NCI-H1436 (cell line): ENCODE measurements at regions not wholly inside any gene's neighbourhood (a gene's known extent, or its start where the extent isn't known, plus 50 kb on each side); places are given as distances from the start of the nearest gene placed in this dataset.

Experiments used
- DNase-seq: peaks from one replicate; lab custom pipeline; 2025; lab: John Stamatoyannopoulos, UW

DNA sequence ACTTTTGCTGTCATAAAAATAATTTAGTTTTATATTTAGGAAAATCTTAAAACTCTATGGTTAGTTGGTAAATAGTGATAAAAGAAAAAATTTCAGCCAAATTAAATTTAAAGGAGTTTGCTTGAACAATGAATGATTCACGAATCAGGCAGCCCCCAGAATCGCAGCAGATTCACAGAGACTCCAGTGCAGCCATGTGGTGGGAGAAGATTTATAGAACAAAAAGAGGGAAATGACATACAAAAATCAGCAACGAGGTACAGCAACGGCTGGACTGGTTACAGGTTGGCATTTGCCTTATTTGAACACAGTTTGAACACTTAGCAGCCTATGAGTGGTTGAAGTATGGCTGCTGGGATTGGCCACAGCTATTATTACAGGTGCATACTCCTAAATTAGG, 96.4 kb upstream of the MYCBP2 start:
- DNase-seq = no peak

DNA sequence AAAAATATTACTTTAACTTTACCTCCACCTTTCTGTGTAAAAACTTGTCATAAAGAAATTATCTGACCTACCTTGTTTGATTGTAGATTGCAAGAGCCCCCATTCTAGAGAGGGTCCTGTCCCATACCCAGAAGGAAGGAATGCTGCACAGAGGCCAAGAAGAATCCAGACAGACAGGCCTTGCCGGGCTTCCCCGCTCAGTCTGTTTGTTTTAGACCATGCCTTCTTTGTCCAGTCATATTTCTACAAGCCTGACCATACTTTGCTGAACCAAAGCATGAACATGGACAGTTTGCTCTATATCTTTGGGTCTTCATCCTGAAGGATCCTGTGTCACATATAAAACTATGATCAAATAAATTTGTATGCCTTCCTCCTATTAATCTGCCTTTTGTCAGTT, 95.8 kb upstream of the MYCBP2 start:
- no peak for DNase-seq

DNA sequence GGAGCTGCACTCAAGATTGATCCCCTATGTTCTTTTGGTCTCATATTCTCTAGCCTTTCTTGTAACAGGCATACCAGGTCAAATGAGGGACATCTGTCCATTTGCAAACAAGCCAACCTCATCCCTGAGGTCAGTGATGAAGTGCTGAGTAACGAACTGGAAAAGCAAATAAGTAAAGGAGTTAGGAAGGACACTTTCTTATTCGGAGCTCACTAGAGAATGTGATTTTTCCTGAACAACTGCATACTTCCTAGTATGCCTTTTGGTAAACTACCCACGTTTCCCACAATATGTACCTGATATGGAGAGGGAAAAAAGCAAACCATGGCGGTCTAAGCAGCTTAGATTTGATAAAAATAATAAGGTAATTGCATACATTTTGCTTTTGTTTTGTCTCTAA, 91.0 kb upstream of the MYCBP2 start:
- no peak for DNase-seq

DNA sequence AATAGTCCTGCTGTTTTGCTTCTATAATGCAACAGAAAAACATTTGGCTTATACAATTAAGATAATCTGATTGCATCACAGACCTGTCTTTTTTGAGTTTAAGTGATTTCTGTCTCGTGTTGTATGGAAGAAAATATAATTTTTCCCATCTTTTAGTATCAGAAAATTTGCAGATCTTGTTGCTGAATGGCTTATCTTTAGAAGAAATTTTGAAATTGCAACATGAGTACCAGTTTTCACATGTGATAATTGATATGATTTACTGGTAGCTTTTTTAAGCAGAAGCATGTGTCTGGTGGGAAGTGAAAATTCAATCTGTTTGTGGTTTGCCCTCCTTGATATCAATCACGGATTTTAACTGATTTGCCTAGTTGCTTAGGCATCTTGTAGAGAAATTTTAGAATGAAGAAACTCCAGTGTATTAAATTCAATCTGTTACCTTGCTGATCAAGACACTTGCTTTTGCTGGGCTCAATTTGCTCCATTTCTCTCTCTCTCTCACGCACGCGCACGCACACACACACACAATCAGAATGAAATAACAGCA, 89.8 kb upstream of the MYCBP2 start:
- no peak for DNase-seq

DNA sequence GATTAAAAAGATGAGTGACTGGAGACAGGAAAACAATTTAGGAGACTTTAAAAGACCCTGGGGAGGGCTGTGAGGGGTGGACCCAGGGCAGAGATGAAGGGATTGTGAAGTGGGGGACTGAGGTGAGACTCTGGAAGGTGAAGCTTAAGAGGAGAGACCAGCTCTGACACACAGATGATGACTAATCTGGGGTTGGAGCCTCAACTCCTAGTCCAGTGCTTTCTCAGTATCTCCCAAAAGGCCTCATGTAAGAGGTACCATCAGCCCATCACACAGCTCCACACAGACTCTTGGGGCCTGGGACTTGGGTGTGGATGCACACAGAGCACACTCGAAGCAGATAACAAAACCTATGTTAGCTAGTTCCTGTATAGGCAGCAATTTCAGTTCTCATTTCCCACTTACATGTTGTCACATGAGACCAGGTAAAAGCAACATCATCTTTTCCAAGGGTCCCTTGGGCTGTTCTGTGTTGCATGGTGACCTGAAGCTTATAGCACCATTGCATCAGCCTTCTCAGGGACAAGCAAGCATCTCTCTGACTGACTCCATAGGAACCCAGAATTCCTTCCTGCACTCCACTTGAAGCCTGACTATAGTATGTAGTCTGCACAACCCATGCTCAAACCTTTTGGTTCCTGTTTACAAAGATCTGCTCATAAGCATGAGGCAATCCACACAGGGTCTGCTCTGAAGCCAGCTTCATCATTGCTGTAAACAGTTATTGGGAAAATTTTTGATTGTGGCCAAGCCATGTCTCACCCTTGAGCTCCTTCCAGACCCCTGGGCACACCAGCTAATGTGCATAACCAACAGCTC, 88.6 kb upstream of the MYCBP2 start:
- no peak for DNase-seq

DNA sequence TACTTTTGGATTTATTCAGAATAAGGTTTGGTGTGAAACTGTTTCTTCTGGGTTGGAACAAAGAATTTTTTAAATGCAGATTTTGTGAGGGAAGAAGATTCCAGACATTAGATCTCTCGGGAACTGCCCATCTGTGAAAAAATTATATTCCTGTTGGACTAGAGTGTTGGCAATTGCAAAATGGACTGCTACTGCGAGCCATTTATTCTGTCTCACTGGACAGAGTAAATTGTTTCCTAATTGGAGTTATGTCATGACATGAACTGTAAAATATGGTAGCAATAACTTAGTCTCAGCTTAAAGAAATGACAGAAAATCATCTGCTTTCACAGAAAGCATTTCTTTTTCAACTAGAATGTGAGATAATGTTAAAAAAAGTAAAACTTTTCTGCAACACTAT, 86.0 kb upstream of the MYCBP2 start:
- DNase-seq = no peak

DNA sequence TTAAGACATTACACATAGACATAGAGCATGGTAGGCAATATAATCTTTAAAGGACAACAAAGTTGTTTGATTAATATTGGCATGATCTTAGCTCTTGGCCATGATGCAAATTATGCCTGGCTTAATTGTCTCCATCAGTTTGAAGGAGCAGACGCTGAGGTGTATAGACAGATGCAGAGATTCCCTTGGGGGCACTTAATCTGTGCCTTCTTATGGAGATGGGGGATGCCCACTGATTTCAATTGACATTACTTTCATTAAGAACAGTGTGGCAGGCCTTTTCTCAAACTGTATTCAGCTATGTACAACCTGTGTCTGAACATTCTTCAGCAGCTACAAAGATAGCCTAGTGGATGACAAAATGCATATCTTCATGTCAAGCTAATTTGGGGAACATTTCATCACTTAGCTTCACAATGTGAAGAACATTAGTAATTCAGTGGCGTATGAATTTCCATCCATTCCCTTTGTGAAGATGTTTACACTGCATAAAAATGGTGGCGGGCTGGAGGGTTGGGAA, 85.3 kb upstream of the MYCBP2 start:
- DNase-seq = no peak

DNA sequence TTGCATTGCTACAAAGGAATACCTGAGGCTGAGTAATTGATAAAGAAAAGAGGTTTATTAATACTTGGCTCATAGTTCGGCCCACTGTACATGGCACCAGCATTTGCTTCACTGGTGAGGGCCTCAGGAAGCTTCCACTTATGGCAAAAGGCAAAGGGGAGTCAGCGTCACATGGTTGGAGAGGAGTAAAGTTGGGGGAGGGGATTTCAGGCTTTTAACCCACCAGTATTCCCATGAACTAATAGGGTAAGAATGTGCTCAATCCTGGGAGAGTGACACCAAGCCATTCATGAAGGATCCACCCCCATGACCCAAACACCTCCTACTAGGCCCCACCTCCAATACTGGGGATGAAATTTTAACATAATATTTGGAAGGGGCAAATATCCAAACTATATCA, 82.5 kb upstream of the MYCBP2 start:
- no peak for DNase-seq

DNA sequence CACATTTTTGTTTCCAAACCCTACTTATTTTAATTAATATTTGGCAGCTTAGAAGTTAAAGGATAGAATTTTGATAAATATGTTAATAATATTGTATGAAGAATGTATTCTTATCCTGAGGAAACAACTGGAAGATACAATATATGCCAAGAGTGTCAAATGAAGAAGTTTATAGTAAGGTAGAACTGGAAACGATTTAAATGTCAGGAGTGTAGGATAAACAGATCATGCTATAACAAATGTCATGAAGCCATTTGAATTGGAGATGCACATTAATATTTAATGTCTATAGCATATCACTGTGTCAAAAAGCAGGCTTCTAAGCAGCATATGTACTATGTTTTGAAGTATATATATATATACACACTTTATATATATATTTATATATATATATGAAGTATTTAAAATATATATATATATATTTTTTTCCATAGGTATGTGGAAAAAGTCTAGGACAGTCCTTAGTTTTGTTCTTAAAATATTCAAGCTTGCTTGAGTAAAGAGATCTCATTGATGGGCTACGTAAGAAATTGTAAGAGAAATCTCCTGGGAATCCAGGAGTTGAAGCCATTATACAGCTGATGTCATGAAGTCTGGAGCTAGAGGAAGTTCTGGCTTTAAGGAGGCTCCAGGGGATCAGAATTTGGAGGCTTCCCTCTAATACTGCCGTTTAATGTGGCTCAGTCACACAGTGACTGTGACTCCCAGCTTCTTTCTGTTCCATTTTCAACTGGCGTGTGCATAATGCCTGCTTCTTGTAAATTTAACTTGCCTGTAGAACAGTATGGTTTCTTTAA, 79.9 kb upstream of the MYCBP2 start:
- DNase-seq = no peak

DNA sequence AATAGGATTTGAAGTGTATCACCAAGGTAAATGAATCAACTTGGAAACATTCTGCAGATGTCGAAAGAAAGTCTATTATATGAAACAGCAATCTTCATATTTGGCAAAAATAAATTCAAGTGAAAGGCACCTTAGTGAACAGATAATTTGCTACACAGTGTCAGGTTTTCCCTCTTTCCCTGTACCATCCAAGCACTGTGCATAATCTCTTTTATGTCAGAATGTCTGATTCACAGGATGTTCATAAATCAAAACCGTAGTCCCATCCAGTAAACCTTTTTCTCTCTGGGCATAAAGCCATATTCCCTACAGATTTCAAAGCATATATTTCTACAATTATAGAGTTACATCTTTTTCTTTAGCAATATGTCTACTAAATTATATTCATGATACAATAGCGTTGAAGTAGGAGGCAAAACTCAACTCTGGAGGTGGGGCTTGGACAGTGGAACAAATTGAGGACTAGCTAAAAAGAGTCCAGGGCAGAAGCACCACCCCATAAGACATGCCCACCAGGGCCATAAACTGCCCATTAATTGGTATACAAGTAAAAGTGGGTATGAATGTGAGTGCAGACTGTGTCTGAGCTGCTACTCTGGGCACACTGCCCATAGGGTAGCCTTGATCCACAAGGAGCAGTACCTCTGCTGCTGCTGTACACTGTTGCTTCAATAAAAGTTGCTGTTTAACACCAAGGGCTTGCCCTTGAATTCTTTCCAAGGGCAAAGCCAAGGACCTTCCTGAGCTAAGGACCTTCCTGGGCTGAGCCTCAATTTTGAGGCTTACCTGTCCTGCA, 72.1 kb upstream of the MYCBP2 start:
- no peak for DNase-seq

DNA sequence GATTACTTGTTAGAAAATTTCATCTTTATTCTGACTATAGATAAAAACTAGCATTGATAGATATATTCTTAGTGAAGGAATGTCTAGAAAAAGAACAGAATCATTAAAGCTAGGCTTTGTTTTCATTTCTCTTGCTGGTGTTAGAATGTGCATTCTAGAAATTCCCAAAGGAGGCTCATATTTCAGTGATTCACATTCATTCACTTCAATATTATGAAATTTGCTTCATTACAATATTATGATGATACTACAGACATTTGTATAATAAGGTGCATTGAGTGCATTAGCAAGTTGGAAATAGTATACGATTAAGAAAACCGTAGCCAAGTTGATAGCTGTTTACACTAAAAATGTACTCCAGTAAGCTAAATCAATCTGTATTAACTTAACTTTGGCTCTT, 70.7 kb upstream of the MYCBP2 start:
- DNase-seq = no peak

DNA sequence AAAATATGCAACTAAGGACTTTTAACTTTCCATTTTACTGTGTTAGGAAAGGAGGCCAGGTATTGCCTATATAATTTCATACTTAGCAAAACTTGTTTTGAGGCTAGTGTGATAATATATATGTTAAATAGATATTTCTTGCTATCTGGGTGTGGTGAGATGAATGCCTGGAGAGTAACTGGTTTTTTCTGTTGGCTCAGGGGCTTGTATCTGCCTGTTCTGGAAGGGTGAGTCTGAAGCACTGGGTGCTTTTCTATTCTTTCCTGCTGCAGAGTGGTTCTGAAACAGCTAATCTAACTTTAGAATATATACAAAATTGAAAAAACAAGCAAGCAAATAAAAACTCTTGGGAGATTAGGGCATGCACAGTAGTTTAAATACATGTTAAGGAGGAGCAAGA, 64.6 kb upstream of the MYCBP2 start:
- DNase-seq = no peak

DNA sequence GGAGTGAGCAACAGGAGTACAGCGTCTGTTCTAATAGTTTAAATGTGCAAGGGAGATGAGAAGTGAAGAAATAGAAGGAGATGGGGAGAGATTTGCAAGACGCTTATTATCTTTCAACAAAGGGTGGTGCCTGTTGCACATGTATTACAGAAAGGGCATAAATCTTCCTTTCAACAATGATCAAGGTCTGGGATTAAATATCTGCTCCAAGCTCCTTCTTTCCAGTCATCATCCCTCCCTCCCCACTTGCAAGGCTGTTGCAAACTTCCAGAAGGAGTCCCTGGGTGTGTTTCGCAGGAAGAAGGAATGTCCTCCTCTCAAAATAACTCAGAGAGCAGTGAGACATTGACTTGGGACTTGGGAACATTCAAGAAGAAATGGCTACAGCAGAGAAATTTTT, 63.5 kb upstream of the MYCBP2 start:
- no peak for DNase-seq

DNA sequence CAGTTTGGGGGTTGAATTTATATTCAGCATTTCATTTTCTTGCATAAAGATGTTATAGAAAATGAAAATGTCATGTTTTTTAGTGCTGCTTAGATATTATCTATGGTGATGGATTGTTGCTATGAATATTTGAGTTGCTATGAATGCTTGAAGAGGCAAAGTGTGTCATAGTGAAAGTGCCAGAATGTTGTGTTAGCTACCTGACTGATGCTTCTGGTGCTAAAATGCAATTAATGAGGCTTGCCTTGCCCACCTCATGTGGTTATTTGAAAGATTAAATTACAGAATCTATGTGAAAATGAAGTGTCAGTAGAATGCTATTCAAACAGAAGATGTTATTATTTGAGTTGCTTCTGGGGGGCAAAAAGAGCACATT, 62.7 kb upstream of the MYCBP2 start:
- no peak for DNase-seq

DNA sequence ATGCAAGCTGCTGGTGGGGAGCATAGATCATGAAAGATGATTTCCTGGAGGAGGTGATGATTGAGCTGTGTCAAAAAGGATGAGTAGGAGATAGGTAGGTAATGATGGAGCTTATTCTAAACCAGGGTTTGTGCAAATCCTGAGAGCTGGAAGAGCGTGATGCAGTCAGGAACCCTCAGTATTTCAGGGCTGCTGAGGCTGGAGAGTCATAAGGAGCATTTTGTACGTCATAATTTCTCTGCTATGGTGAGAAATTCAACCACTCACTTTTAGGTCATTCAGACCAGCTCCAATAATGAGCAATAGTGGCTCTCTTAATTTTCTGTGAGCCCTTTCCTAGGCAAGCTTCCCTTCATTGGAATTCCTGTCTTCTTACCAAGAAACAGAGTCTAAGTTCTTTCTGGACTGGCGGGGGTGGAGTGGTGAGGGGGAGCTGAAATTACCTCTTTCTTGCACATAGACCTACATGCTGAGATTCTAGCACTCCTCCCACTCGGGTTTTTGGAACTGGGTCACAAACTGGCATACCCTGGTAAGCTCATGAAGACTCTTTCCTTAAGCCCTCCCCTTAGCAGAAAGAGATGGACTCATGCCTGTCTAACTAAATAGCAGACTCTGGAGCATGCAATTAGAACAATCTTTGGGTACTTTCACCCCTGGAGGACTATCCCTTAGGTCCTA, 62.2 kb upstream of the MYCBP2 start:
- no peak for DNase-seq

DNA sequence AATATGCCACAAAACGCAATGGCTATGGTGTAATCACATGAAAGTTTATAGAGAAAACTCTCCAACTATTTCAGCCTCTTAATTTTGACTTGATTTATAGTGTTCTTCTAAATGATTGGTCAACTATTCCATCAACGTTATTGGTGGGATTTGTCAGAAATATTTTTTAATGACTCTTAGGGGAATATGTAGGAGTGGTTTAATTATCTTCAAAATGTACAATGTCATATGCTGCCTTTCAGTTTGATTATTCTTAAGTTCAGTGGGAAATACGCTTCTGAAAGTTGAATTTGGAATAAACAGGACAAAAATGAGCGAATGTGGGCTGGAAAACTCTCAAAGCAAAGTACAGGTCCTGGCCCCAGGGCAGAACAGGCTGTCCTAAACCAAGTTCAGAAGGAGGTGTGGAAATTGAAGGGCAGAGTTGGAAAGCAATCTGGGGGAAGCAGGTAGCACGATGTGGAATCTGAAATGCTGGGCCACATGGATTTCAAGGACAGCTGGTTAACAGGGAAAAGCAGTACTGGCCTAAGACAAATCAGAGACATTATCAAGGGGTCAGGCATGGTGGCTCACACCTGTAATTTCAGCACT, 60.8 kb upstream of the MYCBP2 start:
- DNase-seq = no peak

DNA sequence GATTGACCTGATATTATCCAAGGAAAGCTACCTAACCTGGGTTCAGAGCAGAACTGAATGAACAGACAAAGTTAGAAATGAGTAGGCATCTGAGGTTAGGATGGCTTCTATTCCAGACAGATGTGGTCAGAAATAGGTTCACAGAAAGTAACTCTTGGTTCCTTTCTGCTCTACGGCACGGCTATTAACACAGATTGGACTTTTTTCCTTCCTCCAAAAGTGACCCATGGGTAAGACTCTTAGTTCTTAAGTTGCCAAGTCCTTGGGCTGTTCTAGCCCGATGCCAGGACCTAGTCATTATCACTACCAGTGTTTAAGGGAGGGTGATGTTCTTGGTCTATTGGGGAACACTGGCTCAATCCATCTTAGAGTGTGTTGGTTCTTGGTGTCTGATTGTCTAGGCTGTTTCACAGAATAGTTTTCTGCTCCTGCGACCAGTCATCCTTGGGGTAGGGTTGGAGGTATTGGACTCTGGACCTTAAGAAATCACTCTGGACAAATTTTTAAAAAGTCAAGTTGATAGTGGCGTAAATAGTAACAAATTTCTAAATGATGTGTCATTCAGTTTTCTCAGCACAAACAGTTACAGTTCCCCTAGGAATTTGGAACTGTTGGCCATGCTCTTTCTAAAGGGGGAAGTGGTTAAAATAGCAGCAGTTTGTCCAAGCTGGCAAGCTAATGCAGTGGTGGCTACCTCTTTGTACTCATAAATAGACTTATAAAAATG, 60.1 kb upstream of the MYCBP2 start:
- no peak for DNase-seq

DNA sequence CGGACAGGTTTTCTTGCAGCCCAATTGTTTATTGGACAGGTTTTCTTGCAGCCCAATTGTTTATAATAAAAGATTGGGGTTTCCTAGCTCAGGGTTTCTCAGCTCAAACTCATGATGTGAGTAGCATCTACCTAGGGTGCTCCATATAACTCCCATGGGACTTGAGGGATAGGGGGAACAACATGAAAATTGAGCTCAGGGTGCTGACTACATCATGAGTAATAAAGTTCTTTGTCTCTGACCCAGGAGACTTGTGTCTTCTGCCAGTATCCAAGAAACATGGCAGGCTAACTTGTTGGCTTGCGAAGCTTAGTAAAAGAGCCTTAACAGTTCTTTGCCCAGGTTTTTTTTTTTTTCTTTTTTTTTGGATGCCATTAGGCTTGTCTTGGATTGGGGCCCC, 59.2 kb upstream of the MYCBP2 start:
- DNase-seq = no peak

DNA sequence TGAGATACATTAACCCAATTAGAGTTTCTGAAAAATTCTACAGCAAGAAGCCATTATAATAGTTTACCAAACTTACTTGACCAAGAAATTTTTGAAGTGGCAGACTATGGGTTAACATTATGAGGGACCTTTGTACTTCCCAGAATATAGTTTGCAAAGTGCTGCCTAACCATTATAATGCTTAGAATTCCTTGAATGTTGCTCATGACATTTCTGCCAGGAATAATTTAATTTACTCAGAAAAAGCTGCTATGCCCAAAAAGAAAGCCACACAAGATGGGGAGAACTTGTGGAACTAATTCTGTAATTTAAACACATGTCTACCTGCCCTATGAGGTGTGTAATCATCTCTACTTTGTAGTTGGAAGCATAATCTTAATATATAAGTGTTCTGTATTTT, 58.1 kb upstream of the MYCBP2 start:
- no peak for DNase-seq

DNA sequence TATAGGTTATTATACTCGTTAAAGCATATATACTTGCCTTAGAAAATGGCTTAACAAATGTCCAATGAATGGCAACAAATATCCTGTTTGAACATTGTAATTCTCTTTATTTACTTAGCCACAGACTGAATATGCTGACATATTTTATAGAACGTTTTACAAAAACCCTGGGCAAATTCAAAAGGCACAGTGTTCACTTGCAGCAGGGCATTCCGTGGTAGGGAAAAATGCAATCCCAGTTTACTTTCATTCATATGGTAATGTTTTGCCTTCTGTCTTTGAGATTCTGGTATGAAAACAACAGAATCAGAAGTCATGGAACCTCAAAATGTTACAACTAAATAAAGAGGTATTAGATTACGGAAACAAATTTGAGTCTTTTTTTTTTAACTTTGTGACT, 56.2 kb upstream of the MYCBP2 start:
- no peak for DNase-seq

DNA sequence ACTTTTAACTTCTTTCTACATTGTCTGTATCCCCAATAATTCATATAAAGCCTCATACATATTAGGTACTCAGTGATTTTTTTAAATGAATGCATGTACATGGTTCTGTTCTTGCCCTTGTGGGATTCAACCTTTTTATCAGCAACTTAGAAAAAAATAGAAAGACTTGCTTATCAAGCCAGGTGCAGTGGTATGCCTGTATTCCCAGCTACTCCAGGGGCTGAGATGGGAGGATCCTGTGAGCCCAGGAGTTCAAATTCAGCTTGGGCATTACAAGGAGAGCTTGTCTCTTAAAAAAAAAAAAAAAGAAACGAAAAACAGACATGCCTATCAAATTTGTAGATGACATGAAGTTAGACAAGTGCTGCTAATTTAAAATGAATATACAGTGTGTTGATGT, 54.2 kb upstream of the MYCBP2 start:
- DNase-seq = no peak
